ENCODE measurements at regions not wholly inside any gene's neighbourhood (a gene's known extent, or its start where the extent isn't known, plus 50 kb on each side); places are given as distances from the start of the nearest gene placed in this dataset.
"Not testable (repeated sequence)": the region's sequence is repeated elsewhere in the genome, so short reads cannot be mapped to it uniquely, and the experiment has no call there.

DNA sequence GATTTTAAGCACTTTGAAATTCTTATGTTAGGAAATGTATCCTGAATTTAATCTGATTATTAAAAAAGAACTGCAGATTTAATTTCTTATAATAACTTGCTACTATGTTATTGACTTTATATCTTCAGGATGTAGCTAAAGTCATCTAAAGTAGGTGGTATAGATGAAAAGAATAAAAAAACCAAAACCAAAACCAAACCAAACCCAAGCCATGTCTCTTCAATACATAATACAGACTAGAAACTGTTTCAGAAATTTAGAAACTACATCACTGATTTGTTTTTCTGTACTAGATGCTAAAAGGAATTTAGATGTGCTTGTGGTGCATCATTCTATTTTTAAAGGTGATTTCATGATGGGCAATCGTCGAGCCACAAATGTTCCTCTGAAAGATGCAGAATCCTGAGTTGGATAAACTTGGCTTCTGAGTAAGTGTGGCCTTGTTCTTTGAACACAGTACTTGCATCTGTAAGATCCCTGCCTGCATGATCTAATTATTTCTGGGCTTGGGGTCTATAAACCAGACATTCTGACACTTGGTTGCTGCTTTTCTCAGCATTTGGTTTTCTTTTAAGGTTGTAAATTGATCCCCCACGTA is 287.1 kb upstream of the SUCLG2 start:
- no peak for DNase-seq

DNA sequence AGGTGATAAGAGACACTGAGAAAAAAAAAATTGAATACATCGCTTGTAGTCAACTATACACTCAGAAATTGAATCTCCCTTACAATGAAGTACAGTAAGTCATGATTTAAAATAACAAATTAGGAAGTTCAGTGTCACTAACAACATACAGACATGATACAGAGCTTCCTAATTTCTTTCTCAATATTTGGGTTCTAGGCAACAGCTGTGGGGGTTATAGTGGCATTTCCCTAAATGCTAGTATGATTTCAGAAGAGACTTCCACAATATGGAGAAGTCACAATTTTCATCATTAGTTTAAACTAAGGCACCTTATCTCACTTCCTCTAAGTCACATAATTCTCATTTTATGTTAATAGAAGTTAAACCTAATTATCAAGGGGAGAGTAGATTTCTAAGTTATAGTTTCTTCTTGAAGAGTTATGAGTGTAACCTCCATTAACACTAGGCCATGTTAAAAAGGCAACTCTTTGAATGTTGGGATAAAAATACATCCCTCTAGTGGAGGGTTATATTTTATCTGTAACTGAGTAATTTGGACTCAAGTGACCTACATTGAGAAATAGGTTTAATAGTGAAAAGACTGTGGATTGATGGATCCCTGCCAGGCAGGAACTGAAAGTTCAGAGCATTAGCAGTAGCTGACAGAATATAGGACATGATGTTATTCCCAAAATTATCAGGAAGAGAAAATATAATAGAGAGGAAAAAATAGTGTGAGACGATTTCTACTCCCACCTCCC is 286.0 kb upstream of the SUCLG2 start:
- DNase-seq = peak; percentile 17 to 74 (median 46)

DNA sequence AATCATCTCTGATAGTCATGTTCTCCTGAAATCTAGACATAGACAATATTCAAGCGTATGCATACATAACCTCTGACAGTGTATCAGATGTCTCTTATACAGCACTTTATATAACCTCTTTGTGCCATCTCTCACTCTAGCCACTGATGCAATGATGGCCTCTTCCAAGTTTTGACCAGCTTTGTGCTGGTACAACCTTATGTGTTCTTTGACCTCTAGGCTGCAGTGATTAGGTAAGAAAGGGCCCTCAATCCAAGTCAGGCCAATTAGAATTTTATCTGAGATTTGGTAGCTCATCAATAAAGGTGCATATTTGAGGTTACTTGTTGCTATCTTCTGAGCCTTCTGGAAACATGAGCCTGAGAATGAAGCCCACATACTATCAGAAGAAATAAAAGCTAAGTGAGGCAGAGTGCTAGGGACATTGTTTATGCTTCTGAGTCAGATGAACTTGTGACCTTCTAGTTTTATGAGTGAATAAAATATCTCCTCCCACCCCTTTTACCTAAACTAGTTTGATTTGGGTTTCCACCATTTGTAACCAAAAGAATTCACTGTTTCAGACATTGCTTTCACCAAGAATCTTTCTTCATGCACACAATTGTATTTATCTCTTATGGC is 283.2 kb upstream of the SUCLG2 start:
- DNase-seq = no peak

DNA sequence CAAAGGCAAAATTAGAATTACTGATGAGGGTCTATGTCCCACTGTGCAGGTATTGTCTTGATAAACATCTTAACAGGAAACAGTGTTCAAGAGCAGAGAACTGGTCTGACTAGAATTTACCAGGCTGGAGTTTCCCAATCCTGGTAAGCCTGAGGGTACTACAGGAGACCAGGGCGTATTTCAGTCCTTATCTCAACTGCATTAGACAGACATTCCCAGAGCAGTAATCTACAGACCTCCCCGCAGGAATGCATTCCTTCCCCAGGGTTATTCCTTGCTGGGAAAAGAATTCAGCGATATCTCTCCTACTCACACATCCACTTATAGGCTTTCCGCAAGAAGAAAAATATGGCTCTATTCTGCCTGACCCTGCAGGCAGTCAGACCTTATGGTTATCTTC is 276.0 kb upstream of the SUCLG2 start:
- not testable (repeated sequence) for DNase-seq

DNA sequence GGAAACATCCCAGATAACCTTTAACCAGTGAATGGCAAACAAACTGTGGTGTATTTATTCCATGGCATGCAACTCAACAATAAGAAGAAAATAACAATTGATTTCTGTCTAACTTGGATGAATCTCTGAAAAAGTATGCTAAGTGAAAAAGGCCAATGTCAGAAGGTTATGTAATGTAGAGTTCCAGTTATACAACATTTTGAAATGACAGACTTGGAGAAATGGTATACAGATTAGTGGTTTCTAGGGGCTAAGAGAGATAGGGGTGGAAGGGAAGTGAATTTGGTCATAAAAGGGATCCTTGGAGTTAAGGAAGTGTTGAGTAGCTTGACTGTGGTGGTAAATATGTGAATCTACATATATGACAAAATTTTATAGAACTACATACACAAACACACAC is 269.4 kb upstream of the SUCLG2 start:
- no peak for DNase-seq

DNA sequence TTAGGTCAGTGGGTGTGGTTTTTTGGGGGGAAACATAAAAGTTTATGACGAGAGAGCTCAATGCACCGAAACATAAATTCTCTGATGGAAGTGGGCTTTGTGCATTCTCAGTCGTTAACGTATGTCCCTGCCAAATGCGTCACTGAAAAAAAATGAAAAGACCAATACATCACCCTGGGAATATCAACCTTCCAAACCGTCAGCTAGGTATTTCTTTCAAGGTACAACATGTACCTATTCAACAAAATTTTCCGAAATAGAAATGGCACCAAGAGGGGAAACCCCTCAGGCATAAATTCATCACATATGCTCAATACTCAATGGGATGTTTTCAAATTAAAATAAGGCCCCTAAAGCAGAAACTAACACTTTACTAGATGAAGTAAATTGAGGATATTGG is 266.6 kb upstream of the SUCLG2 start:
- no peak for DNase-seq

DNA sequence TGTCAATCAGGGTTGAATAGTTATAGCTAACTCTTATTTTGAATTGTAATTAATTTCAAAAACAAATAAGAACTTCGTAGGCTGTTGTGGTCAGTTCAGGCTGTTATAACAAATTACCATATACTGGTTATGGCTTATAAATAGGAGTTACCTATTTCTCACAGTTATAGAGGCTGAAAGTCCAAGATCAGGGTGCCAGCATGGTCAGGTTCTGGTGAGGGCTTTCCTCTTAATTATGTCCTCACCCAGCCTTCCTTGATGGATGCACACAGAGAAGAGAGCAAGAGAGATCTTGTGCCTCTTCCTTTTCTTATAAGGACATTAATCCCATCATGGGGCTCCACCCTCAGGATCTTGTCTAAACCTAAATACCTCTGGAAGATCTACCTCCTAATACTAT is 265.9 kb upstream of the SUCLG2 start:
- DNase-seq = no peak

DNA sequence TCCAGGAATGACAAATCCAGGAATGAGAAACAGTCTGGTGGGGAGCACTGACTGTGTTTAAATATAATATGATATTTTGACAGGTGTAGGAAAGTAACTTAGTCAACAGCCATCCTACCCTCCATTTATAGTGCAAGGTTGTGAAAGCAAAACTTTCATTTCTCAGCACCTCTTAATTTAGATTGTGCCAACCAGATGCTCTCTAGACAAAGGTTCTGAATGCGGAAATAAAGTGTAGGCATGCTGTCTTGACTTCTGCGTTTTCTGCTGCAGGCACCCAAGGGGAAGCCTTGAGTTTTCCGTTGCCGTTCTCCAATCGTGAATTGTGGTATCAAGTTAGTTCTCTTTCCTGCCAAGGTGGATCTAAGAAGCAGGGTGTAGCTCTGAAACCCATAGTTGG is 261.9 kb upstream of the SUCLG2 start:
- no peak for DNase-seq

DNA sequence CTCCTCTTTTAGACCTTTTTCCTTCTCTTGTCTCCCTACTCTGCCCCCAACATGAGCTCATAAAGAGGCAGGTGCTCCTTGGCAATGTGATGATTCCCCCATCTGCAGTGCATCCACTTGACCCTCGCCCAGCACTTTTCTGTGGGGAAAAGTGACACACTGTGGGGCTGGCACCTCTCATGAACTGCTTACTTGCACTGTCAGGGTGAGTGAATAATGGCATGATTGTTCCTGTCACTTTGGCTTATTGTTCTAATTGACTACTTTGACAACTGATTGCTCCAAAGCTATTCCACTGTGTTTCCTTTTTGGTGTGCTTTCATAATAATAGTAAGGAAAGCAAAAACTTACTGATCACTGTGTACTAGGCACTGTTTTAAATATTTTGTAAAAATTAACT is 253.3 kb upstream of the SUCLG2 start:
- no peak for DNase-seq

DNA sequence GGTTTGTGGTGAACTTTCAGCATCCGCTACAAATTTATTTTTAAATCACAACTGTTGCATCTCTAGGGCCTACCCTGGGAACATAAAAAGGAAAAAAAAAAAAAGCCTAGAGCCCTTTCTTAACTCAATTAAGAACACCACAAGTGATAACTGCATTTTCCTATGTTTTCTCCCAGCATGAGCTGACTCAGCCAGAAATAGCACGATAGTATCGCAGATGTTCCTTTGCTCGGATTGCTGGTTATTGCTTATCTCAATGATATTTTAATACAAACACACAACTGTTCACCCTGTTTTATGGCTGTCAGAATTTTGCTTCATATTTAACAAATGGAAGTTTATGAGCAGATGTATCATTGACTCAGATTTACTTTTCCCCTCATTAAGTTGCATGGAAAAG is 251.8 kb upstream of the SUCLG2 start:
- DNase-seq = no peak

DNA sequence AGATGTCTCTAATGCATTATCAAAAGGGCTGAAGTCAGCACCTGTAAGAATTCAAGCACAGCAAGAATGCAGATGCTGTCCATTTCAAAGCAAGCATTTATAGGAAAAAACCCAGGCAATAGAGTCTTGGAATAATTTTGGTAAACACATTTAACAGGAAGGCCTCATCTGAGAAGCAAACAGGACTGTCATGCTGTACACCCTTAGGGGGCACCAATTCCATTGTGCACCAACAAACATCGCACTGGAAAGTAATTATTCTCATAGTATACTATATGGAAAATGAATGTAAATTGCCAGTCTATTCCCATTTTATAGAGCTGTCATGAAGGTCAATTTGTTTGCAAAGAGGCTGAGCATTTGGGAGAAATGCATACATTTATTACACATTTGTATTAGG is 247.3 kb upstream of the SUCLG2 start:
- DNase-seq = no peak

DNA sequence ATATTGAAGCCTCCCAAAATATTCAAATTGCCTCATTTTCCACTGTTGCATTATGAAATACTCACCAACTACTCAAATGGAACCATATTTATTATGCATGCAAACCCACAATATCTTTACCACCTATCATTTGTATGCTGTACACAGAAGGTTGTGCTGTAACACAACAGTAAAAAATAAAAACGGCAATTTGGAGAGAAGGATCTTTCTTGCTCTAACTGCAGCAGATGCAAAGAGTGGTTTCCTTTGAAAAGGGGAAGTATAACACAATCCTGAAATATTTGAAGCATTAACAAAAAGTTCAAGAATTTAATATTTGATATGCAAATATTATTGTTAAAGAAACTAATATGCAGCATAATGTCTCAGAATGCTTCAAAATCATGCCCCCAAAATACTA is 244.5 kb upstream of the SUCLG2 start:
- no peak for DNase-seq

DNA sequence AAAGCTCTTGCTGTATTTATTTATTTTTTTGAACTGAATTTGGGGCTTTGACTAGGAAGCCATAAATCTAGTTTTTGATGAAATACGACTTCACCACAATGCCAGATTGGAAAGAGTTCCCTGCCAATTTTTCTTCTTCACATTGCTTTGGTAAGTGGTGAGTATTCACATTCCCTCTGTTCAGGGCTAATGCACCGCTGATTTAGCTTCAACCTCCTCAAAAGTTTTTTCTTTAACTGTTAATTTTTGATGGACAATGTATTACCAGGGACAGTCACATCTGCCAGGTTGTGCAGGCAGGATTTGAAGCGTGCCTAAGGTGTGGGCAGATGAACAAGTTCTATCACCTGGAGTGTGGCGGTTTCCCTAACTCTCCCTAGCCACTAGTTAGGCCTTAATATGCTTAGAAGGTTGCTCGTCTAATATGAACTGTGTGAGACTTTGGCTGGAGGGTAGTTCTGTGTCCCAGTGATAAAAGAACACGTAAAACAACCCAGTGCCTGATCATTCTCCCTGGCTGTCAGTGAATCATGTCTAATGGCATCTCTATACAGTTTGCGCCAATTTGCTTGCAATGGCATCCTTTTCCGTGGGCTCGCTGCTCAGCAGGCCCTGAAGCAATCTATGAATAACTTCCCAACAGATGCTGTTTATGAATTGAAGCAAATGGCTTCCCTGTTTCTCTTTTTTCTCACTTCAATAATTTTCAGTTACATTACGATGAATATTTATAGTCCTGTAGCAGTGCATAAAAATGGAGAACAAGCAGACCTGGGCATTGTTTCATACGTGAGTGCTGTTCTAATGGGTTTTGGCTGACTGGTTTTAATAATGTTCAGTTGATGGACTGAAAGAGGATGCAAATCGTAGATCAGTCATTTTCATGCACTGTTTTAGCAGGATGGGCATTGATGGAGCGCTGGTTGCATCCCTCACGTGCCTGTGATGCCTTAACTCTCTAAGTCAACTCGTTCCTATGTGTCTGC is 243.2 kb upstream of the SUCLG2 start:
- no peak for DNase-seq

DNA sequence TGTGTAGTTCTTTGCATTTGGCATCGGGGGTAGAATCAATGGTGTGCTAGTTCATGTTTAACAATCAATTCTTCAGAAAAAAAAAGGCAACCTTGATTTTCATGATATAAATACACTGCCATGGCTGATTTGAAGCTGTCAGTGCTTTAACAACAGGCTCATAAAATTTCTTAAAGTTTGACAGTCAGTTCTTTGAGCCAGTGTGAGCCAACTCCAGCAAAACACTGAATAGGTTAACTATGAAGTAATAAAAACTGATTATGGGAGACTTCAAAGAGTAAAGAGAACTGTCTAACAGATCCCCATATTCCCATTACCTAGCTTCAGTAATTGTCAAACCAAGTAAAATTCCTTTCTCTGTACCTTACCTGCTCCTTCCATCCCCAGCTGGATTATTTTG is 241.7 kb upstream of the SUCLG2 start:
- no peak for DNase-seq

DNA sequence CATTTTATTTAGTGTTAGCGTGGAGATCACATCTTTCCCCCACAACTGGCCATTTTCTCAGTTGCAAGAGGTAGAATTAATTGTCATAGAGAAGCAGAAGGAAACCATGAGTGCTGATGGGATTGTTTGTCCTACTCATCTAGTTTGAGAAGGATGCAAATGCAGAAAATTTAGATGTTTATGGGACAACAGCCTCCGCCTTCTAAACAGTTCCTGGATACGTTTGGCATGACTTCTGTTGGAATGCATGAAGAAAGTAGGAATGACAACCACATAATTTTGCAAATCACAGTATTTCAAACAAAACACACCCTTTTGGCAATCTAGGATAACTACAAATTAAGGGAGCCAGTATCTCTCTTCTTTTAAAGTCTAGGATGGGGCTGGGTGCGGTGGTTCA is 240.1 kb upstream of the SUCLG2 start:
- DNase-seq = no peak

DNA sequence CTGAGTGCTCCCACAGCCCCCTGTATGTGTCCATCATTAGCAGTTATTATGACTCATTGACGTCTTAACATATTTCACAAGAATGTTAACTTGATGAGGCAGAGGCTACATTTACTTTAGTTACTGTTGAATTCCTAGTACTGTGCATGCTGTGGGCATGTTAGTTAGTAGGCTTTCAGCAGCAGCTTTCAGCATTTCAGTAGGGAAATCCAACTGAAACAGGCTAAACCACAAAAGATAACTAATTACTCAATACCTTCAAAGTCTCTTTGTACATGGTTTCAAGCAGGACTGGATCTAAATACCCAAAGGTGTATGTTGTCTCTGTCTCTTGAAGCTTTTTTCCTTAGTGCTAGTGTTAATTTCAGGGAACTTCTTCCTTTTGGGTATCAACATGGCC is 229.9 kb upstream of the SUCLG2 start:
- DNase-seq = no peak

DNA sequence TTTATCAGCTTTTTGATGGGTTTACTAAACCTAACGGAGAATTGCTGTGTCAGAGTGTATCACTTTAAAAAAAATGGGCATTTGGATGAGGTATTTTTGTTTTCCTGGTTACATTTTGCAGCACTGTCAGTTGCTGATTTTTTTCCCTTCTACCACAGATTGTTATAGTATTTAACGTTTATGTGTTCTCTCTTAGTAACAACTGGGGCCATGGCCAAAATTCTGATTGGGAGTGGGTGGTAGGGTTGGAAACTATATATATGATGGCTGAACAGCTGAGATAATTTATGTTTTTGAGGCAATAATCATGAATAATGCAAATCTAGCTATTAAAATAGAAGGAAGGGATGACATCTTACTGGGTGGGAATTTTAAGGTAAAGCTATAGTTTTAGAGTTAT is 229.4 kb upstream of the SUCLG2 start:
- DNase-seq = no peak

DNA sequence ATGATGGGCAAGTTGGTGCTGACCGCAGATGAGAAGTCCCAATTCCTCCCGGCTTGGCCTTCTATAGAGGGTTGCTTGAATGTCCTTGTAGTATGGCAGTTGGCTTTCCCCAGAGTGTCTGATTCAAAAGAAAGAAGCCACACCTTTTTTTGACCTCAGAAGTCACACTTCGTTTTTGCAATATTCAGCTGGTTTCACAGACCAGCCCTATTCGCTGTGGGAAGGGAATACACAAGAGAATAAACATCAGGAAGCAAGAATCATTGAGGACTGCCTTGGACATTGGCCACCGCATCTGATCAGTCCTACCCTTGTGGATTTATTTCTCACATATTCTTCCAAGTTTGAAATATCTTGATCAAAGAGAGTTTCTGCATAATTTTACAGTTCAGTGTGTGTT is 228.6 kb upstream of the SUCLG2 start:
- no peak for DNase-seq

DNA sequence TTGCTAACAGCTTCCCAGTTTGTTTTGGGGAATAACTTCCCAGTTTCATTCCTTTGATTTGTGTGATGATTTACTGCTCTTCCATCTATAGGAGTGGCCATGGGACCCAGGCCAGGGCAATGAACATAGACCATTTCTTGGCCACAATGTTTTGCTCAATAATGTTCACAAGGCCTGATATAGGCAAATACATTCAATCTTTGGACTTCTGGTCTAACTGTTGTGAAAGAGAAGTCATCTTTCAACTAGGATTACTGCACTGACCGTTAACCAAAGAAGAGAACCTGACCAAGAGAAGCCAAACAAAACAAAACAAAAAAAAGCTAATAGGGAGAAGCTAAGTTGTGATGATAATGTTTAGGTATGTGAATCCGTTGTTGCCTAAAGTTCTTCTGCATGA is 221.8 kb upstream of the SUCLG2 start:
- DNase-seq = no peak

DNA sequence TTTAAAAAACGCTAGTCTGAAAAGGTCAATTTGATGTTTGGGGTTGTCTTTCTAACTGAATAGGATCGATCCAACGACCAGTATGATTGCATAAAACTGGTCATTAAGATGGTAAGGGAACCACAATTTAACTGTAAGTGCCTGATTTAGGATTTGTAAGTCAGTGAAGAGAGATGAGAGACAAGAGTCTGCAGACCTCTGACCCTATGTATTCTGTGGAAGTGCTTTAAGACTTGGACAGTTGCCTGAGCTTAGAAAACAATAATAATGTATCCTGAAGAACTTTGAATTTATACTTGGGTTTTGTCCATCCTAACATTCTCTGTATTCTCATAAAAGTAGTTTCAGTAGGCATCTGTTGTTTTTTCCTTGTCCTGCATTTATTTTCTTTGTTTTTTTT is 221.4 kb upstream of the SUCLG2 start:
- DNase-seq = no peak

DNA sequence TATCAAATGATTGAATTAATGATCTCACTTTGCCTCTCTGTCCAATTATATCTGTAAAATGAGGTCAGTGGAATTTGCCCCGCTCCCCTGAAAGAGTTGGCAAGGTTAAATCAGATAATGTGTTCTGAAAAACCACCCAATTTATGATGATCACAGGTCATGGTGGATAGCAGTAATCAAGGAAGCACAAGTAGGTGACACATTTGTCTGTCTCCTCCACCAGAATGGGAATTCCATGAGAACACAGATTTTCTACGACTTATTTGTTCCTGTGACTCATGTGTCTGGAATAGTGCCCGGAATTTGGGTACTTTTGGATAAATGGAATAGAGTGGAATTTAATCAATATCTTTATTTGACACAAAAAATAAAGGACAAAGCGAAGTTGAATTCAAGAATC is 220.9 kb upstream of the SUCLG2 start:
- no peak for DNase-seq

DNA sequence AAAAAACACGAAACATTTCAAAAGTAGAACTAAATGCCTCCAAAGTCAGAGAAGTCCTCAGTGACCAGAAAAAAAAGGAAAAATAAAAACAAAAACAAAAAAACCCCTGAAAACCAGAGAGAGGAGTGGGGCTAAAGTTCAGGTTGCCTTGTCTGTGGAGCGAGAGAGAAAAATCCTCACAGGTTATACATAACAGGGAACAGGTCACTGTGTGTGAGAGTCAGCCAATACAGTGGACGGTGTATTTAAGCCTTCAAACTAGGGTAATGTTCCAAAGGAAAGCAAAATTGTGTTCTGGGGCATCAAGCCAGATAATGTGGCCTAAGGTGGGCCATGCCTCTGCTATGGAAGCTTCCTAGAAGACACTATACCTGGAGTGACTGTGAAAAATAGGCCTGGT is 216.1 kb upstream of the SUCLG2 start:
- no peak for DNase-seq

DNA sequence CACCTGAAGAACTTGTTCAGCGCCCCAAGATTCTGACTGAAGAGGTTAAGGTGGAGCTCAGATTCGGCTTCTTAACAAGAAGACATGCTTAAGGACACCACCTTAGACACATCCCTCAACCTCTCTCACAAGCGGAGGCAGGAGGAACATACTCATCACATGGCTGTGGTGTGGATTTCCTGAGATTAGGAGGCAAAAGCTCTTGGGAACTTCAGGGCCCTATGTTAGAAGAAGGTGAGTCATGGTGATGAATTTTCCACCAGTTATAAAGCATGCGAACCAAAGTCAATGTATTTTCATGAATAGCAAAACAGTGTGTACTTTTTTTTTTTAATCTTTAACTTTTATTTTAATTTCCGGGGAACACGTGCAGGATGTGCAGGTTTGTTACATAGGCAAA is 212.2 kb upstream of the SUCLG2 start:
- DNase-seq = no peak

Data from suppressor macrophage (primary cell).